ENCODE measurements at regions not wholly inside any gene's neighbourhood (a gene's known extent, or its start where the extent isn't known, plus 50 kb on each side); places are given as distances from the start of the nearest gene placed in this dataset.
A peak's percentile ranks its signal among the peaks of the same experiment; 100 is the strongest.

GRCh38 chr9:16131264-16131663 lies 578.4 kb downstream of the CCDC171 start:
- no peak overlapping the region for H3K4me3 ChIP-seq (ENCODE audit: control insufficient read depth in 2 of 3, extremely low read depth in 1 of 3, insufficient read depth in 2 of 3, low read depth in 1 of 3, low read length in 3 of 3)
- no peaks in the 10 kb centered on the region for H3K27me3 ChIP-seq (ENCODE audit: control insufficient read depth, extremely low read depth, insufficient read depth, low read length)
- no peaks in the 10 kb centered on the region for H3K36me3 ChIP-seq (ENCODE audit: control insufficient read depth in 2 of 2, extremely low read depth in 1 of 2, insufficient read depth in 2 of 2, low read length in 2 of 2)
- FAIRE-seq (peak; percentile 34), DNase-seq (ENCODE audit: low read depth, low spot score) (no peak)
- H3K27ac ChIP-seq (ENCODE audit: control insufficient read depth, insufficient read depth, low read length), result no peak overlapping the region
- no peak overlapping the region for H3K4me2 ChIP-seq (ENCODE audit: control insufficient read depth, extremely low read depth, insufficient read depth, low read depth, low read length)
- H2AFZ ChIP-seq (ENCODE audit: control insufficient read depth, low read length), result no peak overlapping the region
- no peaks in the 10 kb centered on the region for H3K79me2 ChIP-seq (ENCODE audit: control insufficient read depth, insufficient read depth, low read length)
- no peaks in the 10 kb centered on the region for H3K9me1 ChIP-seq (ENCODE audit: control insufficient read depth, extremely low read depth, insufficient read depth, low read length)
- H3K9me3 ChIP-seq (ENCODE audit: control insufficient read depth, low read depth, low read length), result no peaks in the 10 kb centered on the region
- H3K9ac ChIP-seq (ENCODE audit: control insufficient read depth, extremely low read depth, insufficient read depth, low read length), result no peak overlapping the region
- dilution Hi-C loops (cut with MboI; ENCODE audit: extremely low pct_ligation_motif_present, low sequenced_read_pairs), result no loop called here
- no peaks in the 10 kb centered on the region for H4K20me1 ChIP-seq (ENCODE audit: control insufficient read depth, extremely low read depth, insufficient read depth, low read length)
- peaks cover 12% of the 10 kb centered on the region for H3K4me1 ChIP-seq (ENCODE audit: control insufficient read depth, extremely low read depth, insufficient read depth, low read length)
- TF ChIP-seq CTCF (optimal IDR thresholded peaks at IDR 0.05 in 1 of 3, IDR thresholded peaks at IDR 0.05 in 1 of 3, conservative IDR thresholded peaks at IDR 0.05 in 1 of 3; ENCODE audit: extremely low read depth in 1 of 3, insufficient read depth in 2 of 3, low read length in 3 of 3) (peak; percentile 29 to 67 (median 39)), EZH2 (IDR thresholded peaks at IDR 0.05; ENCODE audit: low read length) (no peak)

GRCh38 chr9:16132513-16132912 lies 579.7 kb downstream of the CCDC171 start:
- Histone ChIP-seq H3K27me3 (ENCODE audit: control insufficient read depth, extremely low read depth, insufficient read depth, low read length) (no peaks in the 10 kb centered on the region), H3K27ac (ENCODE audit: control insufficient read depth, insufficient read depth, low read length) (no peak overlapping the region), H3K4me2 (ENCODE audit: control insufficient read depth, extremely low read depth, insufficient read depth, low read depth, low read length) (no peak overlapping the region), H3K4me1 (ENCODE audit: control insufficient read depth, extremely low read depth, insufficient read depth, low read length) (peaks cover 12% of the 10 kb centered on the region), H3K9me3 (ENCODE audit: control insufficient read depth, low read depth, low read length) (no peaks in the 10 kb centered on the region), H3K79me2 (ENCODE audit: control insufficient read depth, insufficient read depth, low read length) (no peaks in the 10 kb centered on the region), H3K9ac (ENCODE audit: control insufficient read depth, extremely low read depth, insufficient read depth, low read length) (no peak overlapping the region), H2AFZ (ENCODE audit: control insufficient read depth, low read length) (no peak overlapping the region), H3K36me3 (ENCODE audit: control insufficient read depth in 2 of 2, extremely low read depth in 1 of 2, insufficient read depth in 2 of 2, low read length in 2 of 2) (no peaks in the 10 kb centered on the region), H3K9me1 (ENCODE audit: control insufficient read depth, extremely low read depth, insufficient read depth, low read length) (no peaks in the 10 kb centered on the region), H4K20me1 (ENCODE audit: control insufficient read depth, extremely low read depth, insufficient read depth, low read length) (no peaks in the 10 kb centered on the region), H3K4me3 (ENCODE audit: control insufficient read depth in 2 of 3, extremely low read depth in 1 of 3, insufficient read depth in 2 of 3, low read depth in 1 of 3, low read length in 3 of 3) (no peak overlapping the region)
- DNase-seq (ENCODE audit: low read depth, low spot score), result no peak
- dilution Hi-C loops (cut with MboI; ENCODE audit: extremely low pct_ligation_motif_present, low sequenced_read_pairs), result no loop called here
- TF ChIP-seq CTCF (optimal IDR thresholded peaks at IDR 0.05 in 1 of 3, IDR thresholded peaks at IDR 0.05 in 1 of 3, conservative IDR thresholded peaks at IDR 0.05 in 1 of 3; ENCODE audit: extremely low read depth in 1 of 3, insufficient read depth in 2 of 3, low read length in 3 of 3), result no peak
- no peak for TF ChIP-seq EZH2 (IDR thresholded peaks at IDR 0.05; ENCODE audit: low read length)
- no peak for FAIRE-seq
